GM12878 (cell line): ENCODE measurements at regions not wholly inside any gene's neighbourhood (a gene's known extent, or its start where the extent isn't known, plus 50 kb on each side); places are given as distances from the start of the nearest gene placed in this dataset.

Source experiments
- POLR2A ChIP-seq: IDR thresholded peaks from 2 replicates; pipeline ENCODE4 v1.6.1; 2011; ENCODE audit warnings: low read depth, mild to moderate bottlenecking, low read length
- POLR2AphosphoS2 ChIP-seq: IDR thresholded peaks from 2 replicates; pipeline ENCODE4 v1.6.1; 2011; ENCODE audit warnings: low read depth, mild to moderate bottlenecking, low read length, improper control_type of control experiment, moderate library complexity
- YY1 ChIP-seq: IDR thresholded peaks from 2 replicates; pipeline ENCODE4 v1.6.1; 2011; ENCODE audit warnings: low read depth, mild to moderate bottlenecking, low read length

- TF ChIP-seq POLR2A (no peak), YY1 (no peak), POLR2AphosphoS2 (no peak)
Measured at GRCh38 chr2:167501618-167502017, 613.3 kb downstream of the XIRP2 start.
